GM18870 (cell line): ENCODE measurements at regions not wholly inside any gene's neighbourhood (a gene's known extent, or its start where the extent isn't known, plus 50 kb on each side); places are given as distances from the start of the nearest gene placed in this dataset.

Experiments used
- ATAC-seq: cut with Tn5 transposase; IDR thresholded peaks from one replicate; pipeline ENCODE4 v1.9.1; 2021; ENCODE audit warnings: moderate library complexity; ENCODE audit not compliant: unreplicated experiment

DNA sequence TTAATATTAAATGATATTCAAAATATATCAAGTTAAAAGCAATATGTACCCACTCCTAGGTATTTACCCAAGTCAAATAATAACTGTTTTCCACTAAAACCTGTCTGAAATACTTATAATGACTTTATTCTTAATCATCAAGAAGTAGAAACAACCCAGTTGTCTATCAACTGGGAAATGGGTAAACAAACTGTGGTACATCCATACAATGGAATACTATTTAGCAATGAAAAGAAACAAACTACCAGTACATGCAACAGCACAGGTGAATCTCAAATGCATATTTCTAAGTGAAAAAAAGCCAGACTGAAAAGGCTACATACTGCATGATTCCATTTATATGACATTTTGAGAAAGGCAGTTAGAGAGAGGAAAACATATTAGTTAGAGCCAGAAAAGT is 559.9 kb downstream of the MBD2 start:
- no peak for ATAC-seq

DNA sequence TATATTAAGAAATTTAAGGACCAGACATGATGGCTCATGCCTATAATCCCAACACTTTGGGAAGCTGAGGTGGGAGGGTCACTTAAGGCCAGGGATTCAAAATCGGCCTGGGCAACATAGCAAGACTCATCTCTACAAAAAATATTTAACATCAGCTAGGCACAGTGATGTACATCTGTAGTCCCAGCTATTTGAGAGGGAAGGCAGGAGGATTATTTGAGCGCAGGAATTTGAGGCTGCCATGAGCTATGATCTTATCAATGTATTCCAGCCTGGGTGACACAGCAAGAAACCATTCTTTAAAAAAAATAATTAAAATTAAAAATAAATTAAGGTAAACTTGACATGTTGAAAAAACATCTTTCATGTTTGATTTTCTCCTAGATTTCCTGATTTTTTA is 564.2 kb downstream of the MBD2 start:
- ATAC-seq = no peak

DNA sequence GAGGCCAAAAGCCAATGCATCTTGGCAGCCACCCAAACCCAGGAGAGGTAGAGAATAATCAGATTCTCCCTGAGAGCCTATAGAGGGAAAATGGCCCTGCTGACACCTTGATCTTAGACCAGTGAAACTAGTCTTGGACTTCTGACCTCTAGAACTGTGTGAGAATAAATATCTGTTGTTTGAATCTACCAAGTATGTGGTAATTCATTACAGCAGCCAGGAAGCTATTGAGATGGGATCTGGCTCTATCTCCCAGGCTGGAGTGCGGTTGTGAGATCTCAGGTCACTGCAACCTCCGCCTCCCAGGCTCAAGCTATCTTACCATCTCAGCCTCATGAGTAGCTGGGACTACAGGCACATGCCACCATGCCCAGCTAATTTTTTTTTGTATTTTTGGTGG is 567.2 kb downstream of the MBD2 start:
- no peak for ATAC-seq

DNA sequence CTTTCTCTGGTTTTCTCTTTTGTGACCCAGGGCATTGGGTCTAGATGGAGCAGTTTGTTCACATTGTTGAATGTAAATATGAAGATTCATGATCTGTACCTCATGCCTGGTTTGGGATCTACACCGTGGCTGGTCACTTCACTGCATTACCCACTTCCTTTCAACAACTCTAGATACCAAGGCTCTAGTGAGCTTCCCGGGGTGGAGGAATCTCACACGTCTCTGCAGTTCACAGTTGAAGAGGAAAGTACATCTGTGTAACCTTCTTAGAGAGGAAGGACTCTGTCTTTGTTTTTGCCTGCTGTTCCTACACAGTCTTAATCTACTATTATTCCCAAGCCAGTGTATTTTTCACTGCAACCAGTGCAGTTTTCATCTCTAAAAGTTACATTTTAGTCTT is 574.8 kb downstream of the MBD2 start:
- no peak for ATAC-seq

DNA sequence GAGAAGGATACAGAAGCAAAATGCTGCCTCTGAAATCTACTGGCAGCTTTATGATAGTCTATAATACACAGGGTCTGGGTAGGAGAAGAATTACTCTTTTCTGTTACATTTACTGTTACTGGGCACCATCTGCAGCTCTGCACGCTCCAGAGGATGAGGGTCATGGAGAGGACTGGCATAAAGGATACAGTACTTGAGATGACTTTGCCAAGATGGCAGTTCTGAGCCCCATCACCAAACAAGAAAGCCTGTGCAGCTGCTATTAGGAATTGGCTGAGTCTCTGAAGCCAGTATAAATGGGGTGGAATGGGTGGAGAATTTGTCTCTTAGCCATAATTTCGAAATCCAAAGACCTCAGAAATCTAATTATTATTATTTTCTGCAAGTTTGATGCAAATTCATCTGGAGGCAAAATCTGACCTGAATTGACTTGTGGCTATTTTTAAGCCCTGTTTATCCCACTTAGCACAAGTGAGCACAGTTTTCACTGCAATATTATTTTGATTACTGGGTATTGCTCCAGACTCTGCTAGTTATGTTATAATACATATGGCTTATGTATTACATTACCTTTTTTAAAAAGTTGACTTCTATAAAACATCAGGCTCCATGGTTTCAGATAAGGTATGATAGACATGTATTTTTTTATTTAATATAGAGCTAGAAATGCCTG is 579.5 kb downstream of the MBD2 start:
- ATAC-seq = no peak

DNA sequence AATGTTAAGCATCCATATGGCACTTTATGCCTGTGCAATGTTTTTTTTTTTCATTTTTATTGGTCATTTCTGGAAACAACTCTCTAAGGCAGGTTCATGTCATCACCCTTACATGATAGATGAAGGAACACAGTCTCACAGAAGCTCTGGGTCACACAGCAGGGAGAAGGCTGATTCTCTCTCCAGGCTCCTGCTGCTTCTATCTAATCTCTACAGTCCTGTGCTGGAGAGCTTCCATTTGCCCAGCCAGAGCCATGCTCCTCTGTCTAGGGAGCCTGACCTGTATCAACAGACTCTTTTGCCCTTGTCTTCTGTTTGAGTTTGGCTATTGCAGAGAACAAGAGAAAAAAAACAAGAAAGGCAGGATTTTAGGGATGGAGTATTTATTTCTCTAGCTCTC is 584.8 kb downstream of the MBD2 start:
- no peak for ATAC-seq

DNA sequence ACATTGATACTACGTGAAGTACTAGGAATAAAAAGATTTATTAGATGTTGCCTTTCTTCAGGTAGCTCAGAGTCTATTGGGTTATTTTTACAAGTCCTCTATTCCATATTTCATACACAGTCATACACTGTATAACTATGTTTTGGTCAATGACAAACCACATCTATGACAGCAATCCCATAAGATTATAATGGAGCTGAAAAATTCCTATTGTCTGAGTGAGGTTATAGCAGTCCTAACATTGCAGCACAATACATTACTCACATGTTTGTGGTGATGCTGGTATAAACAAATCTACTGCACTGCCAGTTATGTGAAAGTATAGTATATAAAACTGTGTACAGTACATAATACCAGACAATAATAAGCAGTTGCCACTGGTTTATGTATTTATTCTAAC is 595.1 kb downstream of the MBD2 start:
- no peak for ATAC-seq

DNA sequence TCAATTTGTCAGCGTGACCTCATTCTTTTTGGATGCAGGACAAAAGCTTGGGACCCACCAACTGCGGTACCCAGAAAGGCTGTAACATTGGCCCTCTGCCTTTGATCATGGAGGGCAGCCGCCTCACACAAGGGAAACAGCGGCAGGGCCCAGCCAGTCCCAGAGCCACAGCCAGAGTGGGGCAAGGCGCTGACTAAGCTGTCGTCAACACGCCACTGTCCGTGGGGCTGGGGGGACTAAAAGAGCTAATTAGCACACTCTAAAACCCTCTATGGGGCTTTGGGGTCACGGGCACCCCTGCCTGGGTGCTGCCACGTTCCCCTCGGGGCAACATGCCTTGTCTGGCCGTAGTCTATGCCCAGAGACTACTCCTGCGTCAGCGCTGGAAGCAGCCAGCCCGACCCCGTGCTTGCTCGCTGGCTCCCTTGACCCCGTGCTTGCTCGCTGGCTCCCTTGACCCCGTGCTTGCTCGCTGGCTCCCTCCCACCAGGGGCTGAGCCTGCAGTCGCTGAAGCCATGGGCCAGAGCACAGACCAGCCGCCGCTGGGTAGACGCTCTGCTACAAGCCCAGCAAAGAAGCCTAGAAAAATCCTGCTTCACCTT is 598.4 kb downstream of the MBD2 start:
- no peak for ATAC-seq

DNA sequence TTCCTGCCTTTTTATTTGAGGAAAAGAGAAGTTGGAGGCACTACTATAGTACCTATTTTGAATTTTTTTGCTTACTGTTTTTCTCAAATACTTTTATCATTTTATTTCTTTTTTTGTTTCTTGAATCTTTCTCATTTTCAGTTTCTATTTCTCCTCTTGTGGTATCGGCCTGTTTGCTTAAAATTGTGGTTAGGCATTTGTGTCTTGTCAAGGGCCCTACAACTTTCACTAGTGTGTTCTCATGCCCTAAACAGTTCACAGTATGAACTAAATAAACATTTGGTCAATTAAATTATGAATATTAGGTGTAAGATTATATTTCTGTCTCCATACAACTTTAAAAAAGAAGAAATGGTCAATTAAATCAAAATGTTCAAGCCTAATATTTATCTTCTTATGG is 613.5 kb downstream of the MBD2 start:
- no peak for ATAC-seq

DNA sequence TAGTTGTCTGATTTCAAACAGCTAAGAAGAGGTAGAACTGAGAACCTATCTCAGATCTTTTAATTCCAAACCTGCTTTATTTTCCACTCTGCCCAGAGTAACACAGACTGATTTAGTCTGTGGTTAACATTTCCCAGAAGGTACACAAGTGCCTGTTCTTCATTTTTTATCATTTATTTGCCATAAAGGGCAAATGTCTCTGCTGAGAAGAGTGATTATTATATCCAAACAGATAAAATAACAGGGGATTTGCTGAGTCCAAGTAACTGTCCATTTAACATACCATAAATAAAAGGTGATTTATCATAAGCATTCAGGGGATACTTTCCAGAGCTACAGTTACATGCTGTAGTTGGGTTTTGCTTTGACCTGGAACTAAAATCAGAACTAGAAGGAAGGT is 617.7 kb downstream of the MBD2 start:
- ATAC-seq = no peak

DNA sequence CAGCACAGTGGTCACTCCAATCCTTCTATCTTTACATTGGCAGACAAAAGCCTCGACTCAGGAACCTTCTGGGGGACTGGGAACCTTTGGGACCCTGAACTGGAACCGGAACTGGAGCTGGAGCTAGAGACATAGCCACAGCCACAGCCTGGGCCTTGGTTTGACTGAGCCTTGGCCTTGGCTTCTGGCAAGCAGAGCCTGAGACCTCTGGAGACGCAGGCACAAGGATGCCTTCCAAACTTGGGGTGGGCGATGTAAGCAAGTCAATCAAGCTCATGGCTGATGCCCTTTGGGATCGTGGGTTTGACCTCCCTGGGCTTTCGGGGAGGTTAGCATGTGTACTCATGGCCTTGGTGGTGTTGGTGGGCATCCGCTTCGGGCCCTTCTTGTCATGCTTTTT is 619.3 kb downstream of the MBD2 start:
- no peak for ATAC-seq

DNA sequence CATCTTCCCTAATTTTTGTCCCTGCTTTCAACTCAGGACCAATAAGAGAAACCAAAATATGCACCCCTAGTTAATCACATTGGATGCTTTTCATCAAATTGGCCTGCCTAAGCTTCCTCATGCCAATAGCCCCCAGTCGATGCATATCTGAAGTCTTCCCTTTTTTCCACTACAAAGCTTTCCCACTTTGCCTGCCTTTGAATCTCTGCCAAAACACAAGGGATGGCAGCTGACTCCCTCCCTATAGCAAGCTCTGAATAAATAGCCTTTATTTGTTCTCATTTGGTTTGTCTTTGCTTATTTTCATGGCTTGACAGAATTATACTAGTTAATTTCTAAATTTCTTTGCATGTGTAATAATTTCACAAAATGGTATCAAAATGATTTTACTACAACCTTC is 621.2 kb downstream of the MBD2 start:
- ATAC-seq = no peak

DNA sequence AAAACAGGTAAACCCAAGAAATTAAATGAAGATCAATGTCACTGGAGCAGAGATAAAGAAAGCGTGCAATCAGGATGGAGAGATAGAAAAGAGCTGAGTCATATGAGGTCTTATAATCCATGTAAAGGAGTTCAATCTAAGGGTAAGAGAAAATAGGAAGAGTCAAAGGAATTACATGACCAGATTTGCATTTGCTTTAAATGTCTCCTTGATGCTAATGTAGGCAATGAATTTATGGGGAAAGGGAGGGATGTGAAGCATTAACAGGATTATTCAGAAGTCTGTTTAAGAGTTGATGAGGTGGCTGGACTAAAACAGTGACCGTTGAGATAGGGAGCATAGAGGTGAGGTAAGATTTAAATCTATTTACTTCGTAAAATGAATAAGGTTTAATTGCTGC is 623.1 kb downstream of the MBD2 start:
- no peak for ATAC-seq

DNA sequence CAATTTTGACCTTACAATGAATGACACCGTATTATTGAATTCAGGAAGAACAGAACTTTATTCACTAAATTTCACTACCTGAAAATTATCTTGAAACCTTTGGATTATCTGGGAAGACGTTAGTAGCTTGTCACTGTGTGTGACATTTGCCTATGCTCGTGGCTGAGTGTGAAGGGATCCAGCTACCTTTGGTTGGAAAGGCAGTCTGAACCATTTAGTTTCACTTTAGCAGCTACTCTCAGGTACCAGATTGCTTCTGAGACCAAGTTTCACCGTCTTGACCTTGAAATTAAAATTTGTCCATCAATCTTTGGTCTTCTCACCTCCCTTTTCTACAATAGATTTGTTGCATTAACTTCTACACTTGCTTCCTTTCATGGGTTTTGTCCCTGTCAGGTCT is 637.5 kb downstream of the MBD2 start:
- no peak for ATAC-seq
